Body of pancreas (tissue), 4 donors: ENCODE measurements at regions not wholly inside any gene's neighbourhood (a gene's known extent, or its start where the extent isn't known, plus 50 kb on each side); places are given as distances from the start of the nearest gene placed in this dataset.

Experiments
- CTCF ChIP-seq, 7 experiments: fragments of 450-650 bp in 4 of 7; fragments of 200-600 bp in 3 of 7; sonication (generic) in 3 of 7; IDR thresholded peaks; one replicate each; pipeline ENCODE4 v1.5.1; 2016 to 2019; ENCODE audit warnings: antibody characterized with exemption in 7 of 7
- POLR2A ChIP-seq, 3 donors: fragments of 450-650 bp; IDR thresholded peaks; one replicate each; pipeline ENCODE4 v1.6.1; 2016; ENCODE audit warnings: antibody characterized with exemption in 3 of 3, mild to moderate bottlenecking in 2 of 3

- TF ChIP-seq CTCF (IDR thresholded peaks at IDR 0.05) = peak in 1 of 7 experiments; percentile 5
- no peak for TF ChIP-seq POLR2A (IDR thresholded peaks at IDR 0.05)
These were observed 242.1 kb downstream of the CDC14C start for GRCh38 chr7:49166441-49166840.
